Panc1 (cell line): ENCODE measurements at regions not wholly inside any gene's neighbourhood (a gene's known extent, or its start where the extent isn't known, plus 50 kb on each side); places are given as distances from the start of the nearest gene placed in this dataset.

Experiments
- ATAC-seq: fragments of 200-7000 bp; cut with Tn5 transposase; 2 replicates; pipeline ENCODE4 v1.9.1; 2020; ENCODE audit warnings: mild to moderate bottlenecking, moderate library complexity
- BruUV-seq: library from RNA; stranded (reverse); fragments of 400-500 nt; replicated peaks from 2 replicates; lab custom pipeline; 2021; lab: Mats Ljungman, UMichigan
- CTCF ChIA-PET: fragments of 300-600 bp; sonication (Branson Sonifier 250); formaldehyde crosslinking; loops from one replicate; lab custom pipeline; 2022; ENCODE audit warnings: antibody characterized with exemption; lab: Charles Lee
- POLR2A ChIA-PET: fragments of 300-600 bp; sonication (Branson Sonifier 250); formaldehyde crosslinking; loops from one replicate; lab custom pipeline; 2022; ENCODE audit warnings: antibody characterized with exemption; lab: Charles Lee
- DNase-seq: peaks from one replicate; pipeline ENCODE4 v3.0.0-alpha.2; 2010; ENCODE audit warnings: low read depth, low spot score
- H3K27ac ChIP-seq: 2 replicates; pipeline ENCODE4 v1.5.1; 2011; ENCODE audit warnings: mild to moderate bottlenecking, low read length, inconsistent platforms
- H3K27me3 ChIP-seq: fragments of 200-500 bp; sonication (Bioruptor generic); 2 replicates; pipeline ENCODE4 v1.6.0; 2014; ENCODE audit warnings: low read length, inconsistent platforms; ENCODE audit not compliant: control insufficient read depth, insufficient read depth
- H3K36me3 ChIP-seq: fragments of 200-500 bp; sonication (Bioruptor generic); 2 replicates; pipeline ENCODE4 v1.5.1; 2014; ENCODE audit warnings: inconsistent platforms, mild to moderate bottlenecking, low read length, moderate library complexity; ENCODE audit not compliant: control insufficient read depth, insufficient read depth
- H3K4me1 ChIP-seq: 2 replicates; pipeline ENCODE4 v1.5.1; 2011; ENCODE audit warnings: inconsistent platforms, mild to moderate bottlenecking, low read length, moderate library complexity; ENCODE audit not compliant: control insufficient read depth, insufficient read depth
- H3K4me3 ChIP-seq, 2 experiments: 2 replicates each; pipeline ENCODE4 v1.5.1; 2011 to 2012; ENCODE audit warnings: low read depth in 2 of 2, low read length in 2 of 2, mild to moderate bottlenecking in 2 of 2, inconsistent platforms in 1 of 2, moderate library complexity in 1 of 2
- H3K9me3 ChIP-seq: fragments of 200-500 bp; sonication (Bioruptor generic); 2 replicates; pipeline ENCODE4 v1.5.1; 2014; ENCODE audit warnings: low read depth, mild to moderate bottlenecking, inconsistent platforms, low read length, moderate library complexity; ENCODE audit not compliant: control insufficient read depth, insufficient read depth
- POLR2AphosphoS5 ChIP-seq: IDR thresholded peaks from 2 replicates; pipeline ENCODE4 v1.6.1; 2012; ENCODE audit warnings: mild to moderate bottlenecking, low read depth, low read length, moderate library complexity
- SIN3A ChIP-seq: IDR thresholded peaks from 2 replicates; pipeline ENCODE4 v1.6.1; 2012; ENCODE audit warnings: low read depth, mild to moderate bottlenecking, low read length, moderate library complexity, borderline replicate concordance; ENCODE audit not compliant: insufficient read depth
- TCF7L2 ChIP-seq: IDR thresholded peaks from 2 replicates; pipeline ENCODE4 v1.6.1; 2011; ENCODE audit warnings: mild to moderate bottlenecking, low read depth, low read length, inconsistent platforms
- in situ Hi-C: cut with HindIII; loops from 2 replicates; pipeline ENCODE4 v1.10.0; 2016; ENCODE audit warnings: low sequenced_read_pairs, low pct_unique_long_range_greater_than_20kb
- intact Hi-C: fragments of 100-400 bp; cut with micrococcal nuclease; formaldehyde crosslinking; loops from one replicate; pipeline ENCODE4 v1.10.0; 2022; ENCODE audit not compliant: unreplicated experiment
- TF ChIP-seq, protein P1 (sequence below), 2 experiments: IDR thresholded peaks; 2 replicates each; pipeline ENCODE4 v1.6.1; 2011 to 2012; ENCODE audit warnings: low read depth in 2 of 2, control low read depth in 1 of 2, low read length in 1 of 2, mild to moderate bottlenecking in 1 of 2, moderate library complexity in 1 of 2; ENCODE audit not compliant: insufficient read depth in 1 of 2
- TF ChIP-seq, protein P2 (sequence below): fragments of 450-650 bp; IDR thresholded peaks from 2 replicates; pipeline ENCODE4 v1.5.1; 2017; ENCODE audit warnings: mild to moderate bottlenecking

DNA sequence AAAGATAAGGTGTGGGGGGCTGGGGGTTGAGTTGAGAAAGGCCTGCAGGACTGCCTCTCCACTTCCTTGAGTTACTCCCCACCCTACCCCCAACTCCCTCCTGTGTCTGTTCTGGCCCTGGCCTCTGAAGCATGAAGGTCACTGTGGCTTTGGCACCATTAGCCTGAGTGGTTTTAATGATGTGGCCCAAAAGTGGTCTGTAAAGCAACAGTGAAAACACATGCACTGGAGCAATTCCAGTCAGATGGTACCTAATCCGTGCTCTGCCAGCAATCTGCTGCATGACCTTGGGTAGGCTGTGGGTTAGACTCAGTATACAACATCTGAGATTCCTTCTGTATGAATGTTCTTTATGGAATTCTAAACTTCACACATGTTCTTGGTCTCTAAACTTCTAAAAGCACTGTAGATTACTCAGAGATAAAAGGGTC is 86.5 kb upstream of the ATP1A1 start:
- BruUV-seq = no TSS peak
- Histone ChIP-seq H3K27me3 (no peaks in the 10 kb centered on the region), H3K4me1 (no peaks in the 10 kb centered on the region), H3K9me3 (no peaks in the 10 kb centered on the region), H3K4me3 (no peak overlapping the region), H3K36me3 (no peaks in the 10 kb centered on the region), H3K27ac (no peak overlapping the region)
- ATAC-seq (no peak), DNase-seq (no peak)
- ChIA-PET POLR2A (no interaction called here), CTCF (no interaction called here)
- TF ChIP-seq, protein P1, sequence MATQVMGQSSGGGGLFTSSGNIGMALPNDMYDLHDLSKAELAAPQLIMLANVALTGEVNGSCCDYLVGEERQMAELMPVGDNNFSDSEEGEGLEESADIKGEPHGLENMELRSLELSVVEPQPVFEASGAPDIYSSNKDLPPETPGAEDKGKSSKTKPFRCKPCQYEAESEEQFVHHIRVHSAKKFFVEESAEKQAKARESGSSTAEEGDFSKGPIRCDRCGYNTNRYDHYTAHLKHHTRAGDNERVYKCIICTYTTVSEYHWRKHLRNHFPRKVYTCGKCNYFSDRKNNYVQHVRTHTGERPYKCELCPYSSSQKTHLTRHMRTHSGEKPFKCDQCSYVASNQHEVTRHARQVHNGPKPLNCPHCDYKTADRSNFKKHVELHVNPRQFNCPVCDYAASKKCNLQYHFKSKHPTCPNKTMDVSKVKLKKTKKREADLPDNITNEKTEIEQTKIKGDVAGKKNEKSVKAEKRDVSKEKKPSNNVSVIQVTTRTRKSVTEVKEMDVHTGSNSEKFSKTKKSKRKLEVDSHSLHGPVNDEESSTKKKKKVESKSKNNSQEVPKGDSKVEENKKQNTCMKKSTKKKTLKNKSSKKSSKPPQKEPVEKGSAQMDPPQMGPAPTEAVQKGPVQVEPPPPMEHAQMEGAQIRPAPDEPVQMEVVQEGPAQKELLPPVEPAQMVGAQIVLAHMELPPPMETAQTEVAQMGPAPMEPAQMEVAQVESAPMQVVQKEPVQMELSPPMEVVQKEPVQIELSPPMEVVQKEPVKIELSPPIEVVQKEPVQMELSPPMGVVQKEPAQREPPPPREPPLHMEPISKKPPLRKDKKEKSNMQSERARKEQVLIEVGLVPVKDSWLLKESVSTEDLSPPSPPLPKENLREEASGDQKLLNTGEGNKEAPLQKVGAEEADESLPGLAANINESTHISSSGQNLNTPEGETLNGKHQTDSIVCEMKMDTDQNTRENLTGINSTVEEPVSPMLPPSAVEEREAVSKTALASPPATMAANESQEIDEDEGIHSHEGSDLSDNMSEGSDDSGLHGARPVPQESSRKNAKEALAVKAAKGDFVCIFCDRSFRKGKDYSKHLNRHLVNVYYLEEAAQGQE (IDR thresholded peaks at IDR 0.05; ENCODE audit: insufficient read depth in 1 of 2, low read depth in 2 of 2, low read length in 1 of 2) = no peak
- no peak for TF ChIP-seq SIN3A
- intact Hi-C loops = no loop called here
- in situ Hi-C loops = no loop called here

DNA sequence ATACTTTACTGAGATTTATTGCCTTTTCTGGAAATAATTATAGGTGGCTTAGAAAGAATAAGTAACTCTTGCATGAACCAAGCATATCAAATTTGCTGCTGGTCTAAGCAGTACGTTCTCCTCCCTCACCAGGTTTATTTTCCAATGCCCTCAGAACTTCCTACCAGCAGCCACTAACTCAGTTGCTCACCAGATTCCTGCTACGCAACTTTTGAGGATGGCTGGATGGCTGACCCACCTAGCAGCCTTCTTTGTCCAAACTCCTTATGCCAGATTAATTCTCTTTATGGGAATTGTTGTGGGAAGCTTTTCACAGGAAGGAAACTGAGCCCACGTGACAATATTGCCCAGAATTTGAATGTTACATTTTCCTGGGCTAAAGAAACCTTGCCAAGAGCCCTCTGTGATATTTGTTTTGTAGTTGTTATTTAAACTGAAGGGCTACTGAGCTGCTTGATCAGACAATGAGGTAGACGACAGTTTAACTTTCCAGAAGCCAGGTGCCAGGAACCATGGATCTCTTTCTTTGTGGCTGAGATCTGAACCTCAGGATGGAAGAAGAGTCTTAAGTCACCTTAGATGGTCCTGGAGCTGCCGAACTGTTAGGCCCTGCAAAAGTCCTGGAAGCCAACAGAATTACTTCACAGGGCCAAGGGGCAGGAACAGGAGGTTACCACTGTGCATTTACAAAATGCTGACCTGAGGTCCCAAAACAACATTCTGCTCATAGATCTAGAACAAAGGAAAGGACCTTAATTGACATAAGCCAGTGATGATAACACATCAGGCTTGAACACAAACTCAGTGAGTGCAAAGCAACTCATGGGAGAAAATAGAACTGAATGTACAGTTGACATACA is 85.5 kb upstream of the ATP1A1 start:
- in situ Hi-C loops = no loop called here
- no TSS peak for BruUV-seq

More for the DNA sequence above, 85.5 kb upstream of the ATP1A1 start:
- Histone ChIP-seq H3K27ac (no peak overlapping the region), H3K36me3 (no peaks in the 10 kb centered on the region), H3K9me3 (no peaks in the 10 kb centered on the region), H3K27me3 (no peaks in the 10 kb centered on the region), H3K4me1 (no peaks in the 10 kb centered on the region), H3K4me3 (no peak overlapping the region)
- CTCF ChIA-PET = no interaction called here
- no peak for DNase-seq
- intact Hi-C loops = no loop called here
- no peak for ATAC-seq
- POLR2A ChIA-PET = no interaction called here
- no peak for TF ChIP-seq POLR2AphosphoS5
- TF ChIP-seq SIN3A = no peak
- TF ChIP-seq TCF7L2 = no peak
- TF ChIP-seq, protein P2, sequence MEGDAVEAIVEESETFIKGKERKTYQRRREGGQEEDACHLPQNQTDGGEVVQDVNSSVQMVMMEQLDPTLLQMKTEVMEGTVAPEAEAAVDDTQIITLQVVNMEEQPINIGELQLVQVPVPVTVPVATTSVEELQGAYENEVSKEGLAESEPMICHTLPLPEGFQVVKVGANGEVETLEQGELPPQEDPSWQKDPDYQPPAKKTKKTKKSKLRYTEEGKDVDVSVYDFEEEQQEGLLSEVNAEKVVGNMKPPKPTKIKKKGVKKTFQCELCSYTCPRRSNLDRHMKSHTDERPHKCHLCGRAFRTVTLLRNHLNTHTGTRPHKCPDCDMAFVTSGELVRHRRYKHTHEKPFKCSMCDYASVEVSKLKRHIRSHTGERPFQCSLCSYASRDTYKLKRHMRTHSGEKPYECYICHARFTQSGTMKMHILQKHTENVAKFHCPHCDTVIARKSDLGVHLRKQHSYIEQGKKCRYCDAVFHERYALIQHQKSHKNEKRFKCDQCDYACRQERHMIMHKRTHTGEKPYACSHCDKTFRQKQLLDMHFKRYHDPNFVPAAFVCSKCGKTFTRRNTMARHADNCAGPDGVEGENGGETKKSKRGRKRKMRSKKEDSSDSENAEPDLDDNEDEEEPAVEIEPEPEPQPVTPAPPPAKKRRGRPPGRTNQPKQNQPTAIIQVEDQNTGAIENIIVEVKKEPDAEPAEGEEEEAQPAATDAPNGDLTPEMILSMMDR = no peak
- TF ChIP-seq, protein P1 (IDR thresholded peaks at IDR 0.05; ENCODE audit: insufficient read depth in 1 of 2, low read depth in 2 of 2, low read length in 1 of 2) = no peak
